B cell (primary cell): ENCODE measurements at regions not wholly inside any gene's neighbourhood (a gene's known extent, or its start where the extent isn't known, plus 50 kb on each side); places are given as distances from the start of the nearest gene placed in this dataset.

Experiments
- ATAC-seq: fragments of 200-7000 bp; cut with Tn5 transposase; one replicate; pipeline ENCODE4 v1.10.0; 2021; ENCODE audit warnings: low read depth, mild to moderate bottlenecking, moderate number of reproducible peaks, moderate library complexity
- CTCF ChIA-PET: fragments of 350-600 bp; sonication (Branson Sonifier 250); formaldehyde crosslinking; loops from one replicate; lab custom pipeline; 2021; ENCODE audit warnings: antibody characterized with exemption, inconsistent platforms; lab: Charles Lee
- POLR2A ChIA-PET: fragments of 350-600 bp; sonication (Branson Sonifier 250); formaldehyde crosslinking; loops from one replicate; lab custom pipeline; 2021; ENCODE audit warnings: antibody characterized with exemption; lab: Charles Lee
- DNase-seq: peaks from one replicate; pipeline ENCODE4 v3.0.0; 2013
- H2AFZ ChIP-seq: 2 replicates; pipeline ENCODE4 v1.6.1; 2012; ENCODE audit warnings: mild to moderate bottlenecking, low read depth, low read length; ENCODE audit not compliant: insufficient read depth, poor library complexity, severe bottlenecking
- H3K27ac ChIP-seq, 2 donors: 1 replicate in 1 of 2; 2 replicates in 1 of 2; pipeline ENCODE4 v1.5.1; 2012 to 2013; ENCODE audit warnings: low read length in 2 of 2, mild to moderate bottlenecking in 2 of 2, moderate library complexity in 1 of 2
- H3K27me3 ChIP-seq, 4 experiments: fragments of 200-600 bp in 1 of 4; sonication (generic) in 1 of 4; replicated peaks in 1 of 4; 1 replicate in 2 of 4; 2 replicates in 2 of 4; pipeline versions ENCODE4 v1.6.1 to v1.7.0; 2013 to 2016; ENCODE audit warnings: low read length in 3 of 4, mild to moderate bottlenecking in 2 of 4, mixed read lengths in 1 of 4, moderate library complexity in 1 of 4; ENCODE audit not compliant: insufficient read depth in 4 of 4, control insufficient read depth in 3 of 4; ENCODE audit errors: control extremely low read depth in 1 of 4
- H3K36me3 ChIP-seq, 2 experiments: replicated peaks in 1 of 2; 1 replicate in 1 of 2; 2 replicates in 1 of 2; pipeline versions ENCODE4 v1.6.1 to v1.7.1; 2013; ENCODE audit warnings: low read length in 1 of 2; ENCODE audit not compliant: insufficient read depth in 2 of 2, control insufficient read depth in 1 of 2; ENCODE audit errors: control extremely low read depth in 1 of 2, extremely low read depth in 1 of 2
- H3K4me1 ChIP-seq, 2 donors: fragments of 200-600 bp in 1 of 2; sonication (generic) in 1 of 2; 1 replicate in 1 of 2; 2 replicates in 1 of 2; pipeline versions ENCODE4 v1.5.1 to v1.6.1; 2013 to 2017; ENCODE audit warnings: low read length in 2 of 2; ENCODE audit not compliant: control insufficient read depth in 2 of 2, insufficient read depth in 2 of 2
- H3K4me2 ChIP-seq: replicated peaks from 2 replicates; pipeline ENCODE3; 2012; ENCODE audit warnings: mild to moderate bottlenecking, low read depth, low read length; ENCODE audit not compliant: poor library complexity, severe bottlenecking
- H3K4me3 ChIP-seq, 5 experiments: fragments of 200-600 bp in 1 of 5; sonication (generic) in 1 of 5; 1 replicate in 3 of 5; 2 replicates in 2 of 5; pipeline versions ENCODE4 v1.5.1 to v1.7.0; 2011 to 2016; ENCODE audit warnings: low read length in 4 of 5, mild to moderate bottlenecking in 4 of 5, low read depth in 2 of 5, control low read depth in 1 of 5, moderate library complexity in 1 of 5; ENCODE audit not compliant: insufficient read depth in 1 of 5; ENCODE audit errors: control extremely low read depth in 1 of 5, extremely low read depth in 1 of 5
- H3K79me2 ChIP-seq: fragments of 200-600 bp; sonication (generic); one replicate; pipeline ENCODE4 v1.6.0; 2016; ENCODE audit warnings: low read length; ENCODE audit not compliant: control insufficient read depth, insufficient read depth
- H3K9ac ChIP-seq: fragments of 200-600 bp; sonication (generic); 2 replicates; pipeline ENCODE4 v1.6.1; 2017; ENCODE audit warnings: mild to moderate bottlenecking, low read length, moderate library complexity
- H3K9me3 ChIP-seq, 3 donors: one replicate each; pipeline versions ENCODE4 v1.6.1 to v1.7.1; 2013; ENCODE audit warnings: low read length in 2 of 3; ENCODE audit not compliant: control insufficient read depth in 2 of 3, insufficient read depth in 1 of 3; ENCODE audit errors: control extremely low read depth in 1 of 3
- H4K20me1 ChIP-seq: 2 replicates; pipeline ENCODE4 v1.6.0; 2012; ENCODE audit warnings: mild to moderate bottlenecking, low read length; ENCODE audit not compliant: insufficient read depth, control insufficient read depth, poor library complexity, severe bottlenecking
- H3K27ac Mint-ChIP-seq: one replicate; pipeline ENCODE4 v1.8.0; 2021; ENCODE audit warnings: mixed read lengths
- H3K27me3 Mint-ChIP-seq: one replicate; pipeline ENCODE4 v1.8.0; 2021; ENCODE audit warnings: mixed read lengths
- H3K4me1 Mint-ChIP-seq: one replicate; pipeline ENCODE4 v1.8.0; 2021; ENCODE audit warnings: mixed read lengths
- H3K4me3 Mint-ChIP-seq: one replicate; pipeline ENCODE4 v1.8.0; 2021; ENCODE audit warnings: mixed read lengths
- H3K9me3 Mint-ChIP-seq: one replicate; pipeline ENCODE4 v1.8.0; 2022; ENCODE audit warnings: mixed read lengths; ENCODE audit not compliant: insufficient read depth
- EZH2 ChIP-seq: IDR thresholded peaks from 2 replicates; pipeline ENCODE4 v1.6.1; 2012; ENCODE audit warnings: borderline replicate concordance, low read depth, mild to moderate bottlenecking, moderate library complexity, low read length; ENCODE audit not compliant: insufficient read depth, poor library complexity, severe bottlenecking
- WGBS: methylation state at CpG from one replicate; pipeline ENCODE4 v1.1.5; 2013; ENCODE audit warnings: missing lambda C conversion rate; ENCODE audit not compliant: insufficient coverage; 5-methylcytosine and 5-hydroxymethylcytosine counted together
- intact Hi-C: fragments of 100-400 bp; cut with micrococcal nuclease; formaldehyde crosslinking; loops from one replicate; pipeline ENCODE4 v1.10.0; 2022
- TF ChIP-seq, protein P1 (sequence below): fragments of 200-600 bp; IDR thresholded peaks from one replicate; pipeline ENCODE4 v1.8.0; 2022; ENCODE audit warnings: antibody characterized with exemption, mild to moderate bottlenecking

GRCh38 chr15:93143186-93143585 lies 54.2 kb upstream of the RGMA start:
- H3K79me2 ChIP-seq, result no peaks in the 10 kb centered on the region
- no peak overlapping the region for H3K4me2 ChIP-seq
- ChIA-PET CTCF (no interaction called here), POLR2A (no interaction called here)
- DNase-seq, result no peak
- Mint-ChIP-seq H3K9me3 (no peaks in the 10 kb centered on the region), H3K4me1 (peaks cover 4% of the 10 kb centered on the region), H3K4me3 (no peak overlapping the region), H3K27ac (no peak overlapping the region), H3K27me3 (no peaks in the 10 kb centered on the region)
- H3K4me1 ChIP-seq, result no peaks in the 10 kb centered on the region
- 96% methylated on average over 10 of the region's 13 CpGs for WGBS
- no peak overlapping the region for H3K27ac ChIP-seq
- no peak overlapping the region for H2AFZ ChIP-seq
- intact Hi-C loops, result no loop called here
- H3K9me3 ChIP-seq, result no peaks in the 10 kb centered on the region
- ATAC-seq, result no peak
- no peak for TF ChIP-seq EZH2
- TF ChIP-seq, protein P1, sequence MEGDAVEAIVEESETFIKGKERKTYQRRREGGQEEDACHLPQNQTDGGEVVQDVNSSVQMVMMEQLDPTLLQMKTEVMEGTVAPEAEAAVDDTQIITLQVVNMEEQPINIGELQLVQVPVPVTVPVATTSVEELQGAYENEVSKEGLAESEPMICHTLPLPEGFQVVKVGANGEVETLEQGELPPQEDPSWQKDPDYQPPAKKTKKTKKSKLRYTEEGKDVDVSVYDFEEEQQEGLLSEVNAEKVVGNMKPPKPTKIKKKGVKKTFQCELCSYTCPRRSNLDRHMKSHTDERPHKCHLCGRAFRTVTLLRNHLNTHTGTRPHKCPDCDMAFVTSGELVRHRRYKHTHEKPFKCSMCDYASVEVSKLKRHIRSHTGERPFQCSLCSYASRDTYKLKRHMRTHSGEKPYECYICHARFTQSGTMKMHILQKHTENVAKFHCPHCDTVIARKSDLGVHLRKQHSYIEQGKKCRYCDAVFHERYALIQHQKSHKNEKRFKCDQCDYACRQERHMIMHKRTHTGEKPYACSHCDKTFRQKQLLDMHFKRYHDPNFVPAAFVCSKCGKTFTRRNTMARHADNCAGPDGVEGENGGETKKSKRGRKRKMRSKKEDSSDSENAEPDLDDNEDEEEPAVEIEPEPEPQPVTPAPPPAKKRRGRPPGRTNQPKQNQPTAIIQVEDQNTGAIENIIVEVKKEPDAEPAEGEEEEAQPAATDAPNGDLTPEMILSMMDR, result no peak
- H3K9ac ChIP-seq, result no peak overlapping the region
- H3K36me3 ChIP-seq, result no peaks in the 10 kb centered on the region
- no peaks in the 10 kb centered on the region for H3K27me3 ChIP-seq
- H3K4me3 ChIP-seq, result no peak overlapping the region
- H4K20me1 ChIP-seq, result no peaks in the 10 kb centered on the region

GRCh38 chr15:93141371-93141794 lies 52.4 kb upstream of the RGMA start:
- Histone ChIP-seq H3K9ac (no peak overlapping the region), H3K27me3 (no peaks in the 10 kb centered on the region), H3K36me3 (no peaks in the 10 kb centered on the region), H3K4me2 (no peak overlapping the region), H3K4me3 (no peak overlapping the region), H3K79me2 (no peaks in the 10 kb centered on the region), H4K20me1 (no peaks in the 10 kb centered on the region), H3K9me3 (no peaks in the 10 kb centered on the region), H3K4me1 (no peaks in the 10 kb centered on the region), H3K27ac (no peak overlapping the region), H2AFZ (peak overlapping the region; percentile 37)
- ATAC-seq (no peak), DNase-seq (no peak)
- Mint-ChIP-seq H3K27ac (no peak overlapping the region), H3K4me3 (no peak overlapping the region), H3K4me1 (peaks cover 4% of the 10 kb centered on the region), H3K27me3 (no peaks in the 10 kb centered on the region), H3K9me3 (no peaks in the 10 kb centered on the region)
- intact Hi-C loops, result no loop called here
- ChIA-PET CTCF (no interaction called here), POLR2A (no interaction called here)
- TF ChIP-seq EZH2, result no peak
- 52% methylated on average over 8 of the region's 8 CpGs for WGBS
